Loucy (cell line): ENCODE measurements at regions not wholly inside any gene's neighbourhood (a gene's known extent, or its start where the extent isn't known, plus 50 kb on each side); places are given as distances from the start of the nearest gene placed in this dataset.

Source experiments
- H2AFZ ChIP-seq: fragments of 200-600 bp; sonication (generic); 2 replicates; pipeline ENCODE4 v1.6.0; 2016; ENCODE audit warnings: antibody characterized with exemption, mild to moderate bottlenecking, low read length, moderate library complexity
- H3F3A ChIP-seq: fragments of 200-600 bp; 2 replicates; pipeline ENCODE4 v1.6.0; 2016; ENCODE audit warnings: antibody characterized with exemption, low read depth, mild to moderate bottlenecking
- H3K27me3 ChIP-seq: fragments of 200-600 bp; sonication (generic); 2 replicates; pipeline ENCODE4 v1.6.1; 2014; ENCODE audit warnings: low read length, mild to moderate bottlenecking; ENCODE audit not compliant: insufficient read depth, poor library complexity, severe bottlenecking
- H3K36me3 ChIP-seq: fragments of 200-600 bp; sonication (generic); 2 replicates; pipeline ENCODE4 v1.6.1; 2016; ENCODE audit warnings: low read length; ENCODE audit not compliant: insufficient read depth
- H3K4me1 ChIP-seq: fragments of 200-600 bp; sonication (generic); 2 replicates; pipeline ENCODE4 v1.5.1; 2014; ENCODE audit warnings: low read length, mild to moderate bottlenecking; ENCODE audit not compliant: insufficient read depth, poor library complexity, severe bottlenecking
- H3K4me2 ChIP-seq: fragments of 200-600 bp; sonication (generic); 2 replicates; pipeline ENCODE4 v1.6.0; 2014; ENCODE audit warnings: antibody characterized with exemption, low read length, low read depth, mild to moderate bottlenecking; ENCODE audit not compliant: poor library complexity, severe bottlenecking
- H3K4me3 ChIP-seq: fragments of 200-600 bp; sonication (generic); 2 replicates; pipeline ENCODE4 v1.5.1; 2014; ENCODE audit warnings: low read length, mild to moderate bottlenecking, mixed read lengths; ENCODE audit not compliant: poor library complexity, severe bottlenecking
- H3K79me2 ChIP-seq: fragments of 200-600 bp; sonication (generic); 2 replicates; pipeline ENCODE4 v1.6.1; 2014; ENCODE audit warnings: low read length; ENCODE audit not compliant: insufficient read depth
- H3K9ac ChIP-seq: fragments of 200-600 bp; sonication (generic); 2 replicates; pipeline ENCODE4 v1.6.0; 2014; ENCODE audit warnings: mild to moderate bottlenecking, low read depth, low read length, moderate library complexity; ENCODE audit not compliant: poor library complexity, severe bottlenecking
- H3K9me2 ChIP-seq: fragments of 200-600 bp; sonication (generic); replicated peaks from 2 replicates; pipeline ENCODE4 v1.6.1; 2016; ENCODE audit warnings: low read depth, low read length, mixed read lengths
- H3K9me3 ChIP-seq: fragments of 200-600 bp; sonication (generic); 2 replicates; pipeline ENCODE4 v1.6.1; 2014; ENCODE audit warnings: mild to moderate bottlenecking, antibody characterized with exemption, low read length, low read depth; ENCODE audit not compliant: insufficient read depth
- H4K20me1 ChIP-seq: fragments of 200-600 bp; sonication (generic); 2 replicates; pipeline ENCODE4 v1.6.0; 2014; ENCODE audit warnings: antibody characterized with exemption, low read length, mild to moderate bottlenecking; ENCODE audit not compliant: insufficient read depth, poor library complexity, severe bottlenecking
- CTCF ChIP-seq: fragments of 200-600 bp; sonication (generic); conservative IDR thresholded peaks from 2 replicates; pipeline ENCODE4 v1.5.1; 2014; ENCODE audit warnings: mild to moderate bottlenecking, antibody characterized with exemption, low read length
- EZH2phosphoT487 ChIP-seq: fragments of 200-600 bp; IDR thresholded peaks from 2 replicates; pipeline ENCODE4 v1.6.1; 2018; ENCODE audit warnings: antibody characterized with exemption, mild to moderate bottlenecking, moderate library complexity, borderline replicate concordance

GRCh38 chr3:182739619-182740018 lies 53.7 kb upstream of the ATP11B start:
- Histone ChIP-seq H3K79me2 (no peaks in the 10 kb centered on the region), H3K9me3 (no peaks in the 10 kb centered on the region), H3K4me2 (no peak overlapping the region), H3K4me1 (no peaks in the 10 kb centered on the region), H3K9ac (no peak overlapping the region), H3K9me2 (no peaks in the 10 kb centered on the region), H3K4me3 (no peak overlapping the region), H3K27me3 (peaks cover 6% of the 10 kb centered on the region), H3F3A (no peaks in the 10 kb centered on the region), H3K36me3 (no peaks in the 10 kb centered on the region), H4K20me1 (no peaks in the 10 kb centered on the region), H2AFZ (no peak overlapping the region)
- TF ChIP-seq CTCF = no peak
- no peak for TF ChIP-seq EZH2phosphoT487

- Histone ChIP-seq H4K20me1 (no peaks in the 10 kb centered on the region), H2AFZ (no peak overlapping the region), H3F3A (no peaks in the 10 kb centered on the region), H3K9me3 (no peaks in the 10 kb centered on the region), H3K4me1 (no peaks in the 10 kb centered on the region), H3K4me2 (no peak overlapping the region), H3K9me2 (no peaks in the 10 kb centered on the region), H3K79me2 (no peaks in the 10 kb centered on the region), H3K9ac (no peak overlapping the region), H3K36me3 (no peaks in the 10 kb centered on the region), H3K27me3 (peaks cover 6% of the 10 kb centered on the region), H3K4me3 (no peak overlapping the region)
- TF ChIP-seq CTCF (no peak), EZH2phosphoT487 (no peak)
These were observed 52.6 kb upstream of the ATP11B start for GRCh38 chr3:182740710-182741109.

- H3K79me2 ChIP-seq = no peaks in the 10 kb centered on the region
- no peaks in the 10 kb centered on the region for H3F3A ChIP-seq
- H3K36me3 ChIP-seq = no peaks in the 10 kb centered on the region
- no peak overlapping the region for H3K4me3 ChIP-seq
- no peaks in the 10 kb centered on the region for H3K9me3 ChIP-seq
- H3K4me1 ChIP-seq = no peaks in the 10 kb centered on the region
- no peak overlapping the region for H3K4me2 ChIP-seq
- H4K20me1 ChIP-seq = no peaks in the 10 kb centered on the region
- H3K27me3 ChIP-seq = peaks cover 6% of the 10 kb centered on the region
- H3K9ac ChIP-seq = no peak overlapping the region
- H3K9me2 ChIP-seq = no peaks in the 10 kb centered on the region
- no peak for TF ChIP-seq CTCF
- TF ChIP-seq EZH2phosphoT487 = no peak
- no peak overlapping the region for H2AFZ ChIP-seq
These were observed 52.1 kb upstream of the ATP11B start for GRCh38 chr3:182741214-182741613.
